Liver (tissue), 8 donors: ENCODE measurements at regions not wholly inside any gene's neighbourhood (a gene's known extent, or its start where the extent isn't known, plus 50 kb on each side); places are given as distances from the start of the nearest gene placed in this dataset.

ENCODE experiments used
- DNase-seq: peaks from one replicate; pipeline ENCODE4 v3.0.0-alpha.2; 2017; ENCODE audit warnings: low spot score
- H3K27ac ChIP-seq, 2 donors: one replicate each; pipeline ENCODE4 v1.7.0; 2013; ENCODE audit warnings: inconsistent platforms in 2 of 2, low read length in 2 of 2, control low read depth in 1 of 2, low read depth in 1 of 2, mild to moderate bottlenecking in 1 of 2
- H3K27me3 ChIP-seq, 4 donors: one replicate each; pipeline versions ENCODE4 v1.6.1 to v1.7.0; 2013; ENCODE audit warnings: low read length in 3 of 4, inconsistent platforms in 1 of 4, mild to moderate bottlenecking in 1 of 4, moderate library complexity in 1 of 4; ENCODE audit not compliant: control insufficient read depth in 4 of 4, insufficient read depth in 4 of 4
- H3K36me3 ChIP-seq, 4 donors: one replicate each; pipeline versions ENCODE4 v1.6.1 to v1.7.0; 2013; ENCODE audit warnings: low read length in 3 of 4, mild to moderate bottlenecking in 3 of 4, low read depth in 1 of 4, moderate library complexity in 1 of 4; ENCODE audit not compliant: control insufficient read depth in 4 of 4, insufficient read depth in 3 of 4
- H3K4me1 ChIP-seq, 4 donors: one replicate each; pipeline versions ENCODE4 v1.6.1 to v1.7.0; 2013; ENCODE audit warnings: low read length in 3 of 4, mild to moderate bottlenecking in 3 of 4, moderate library complexity in 1 of 4; ENCODE audit not compliant: control insufficient read depth in 4 of 4, insufficient read depth in 4 of 4
- H3K4me3 ChIP-seq, 3 donors: one replicate each; pipeline versions ENCODE4 v1.6.1 to v1.7.0; 2013; ENCODE audit warnings: low read length in 3 of 3, control low read depth in 1 of 3, low read depth in 1 of 3, mild to moderate bottlenecking in 1 of 3
- H3K9ac ChIP-seq, 2 donors: one replicate each; pipeline ENCODE4 v1.7.0; 2013; ENCODE audit warnings: low read length in 2 of 2, mild to moderate bottlenecking in 2 of 2, moderate library complexity in 2 of 2, control low read depth in 1 of 2, low read depth in 1 of 2
- H3K9me3 ChIP-seq, 4 donors: one replicate each; pipeline versions ENCODE4 v1.6.1 to v1.7.0; 2013; ENCODE audit warnings: low read length in 3 of 4; ENCODE audit not compliant: control insufficient read depth in 4 of 4
- CTCF ChIP-seq: fragments of 150-350 bp; IDR thresholded peaks from 2 replicates; pipeline ENCODE4 v1.5.1; 2017; ENCODE audit warnings: improper control_type of control experiment, low read depth, low read length; ENCODE audit not compliant: missing input control
- EGR1 ChIP-seq, 2 donors: IDR thresholded peaks; 2 replicates each; pipeline ENCODE4 v1.6.1; 2016 to 2018; ENCODE audit warnings: antibody characterized with exemption in 2 of 2, low read depth in 2 of 2
- FOXA1 ChIP-seq: IDR thresholded peaks from 2 replicates; pipeline ENCODE4 v1.6.1; 2016; ENCODE audit warnings: antibody characterized with exemption
- FOXA2 ChIP-seq: IDR thresholded peaks from 2 replicates; pipeline ENCODE4 v1.6.1; 2016; ENCODE audit warnings: antibody characterized with exemption
- HNF4A ChIP-seq, 2 donors: conservative IDR thresholded peaks; 2 replicates each; pipeline ENCODE4 v1.6.1; 2016; ENCODE audit warnings: antibody characterized with exemption in 2 of 2, mild to moderate bottlenecking in 2 of 2
- HNF4G ChIP-seq: IDR thresholded peaks from 2 replicates; pipeline ENCODE4 v1.6.1; 2016; ENCODE audit warnings: antibody characterized with exemption
- JUND ChIP-seq, 2 donors: IDR thresholded peaks; 2 replicates each; pipeline ENCODE4 v1.6.1; 2016; ENCODE audit warnings: antibody characterized with exemption in 2 of 2
- MAX ChIP-seq: IDR thresholded peaks from 2 replicates; pipeline ENCODE4 v1.6.1; 2016; ENCODE audit warnings: antibody characterized with exemption
- NR2F2 ChIP-seq: IDR thresholded peaks from 2 replicates; pipeline ENCODE4 v1.6.1; 2016; ENCODE audit warnings: antibody characterized with exemption
- RAD21 ChIP-seq, 2 donors: IDR thresholded peaks; 2 replicates each; pipeline ENCODE4 v1.6.1; 2016; ENCODE audit warnings: antibody characterized with exemption in 2 of 2, mild to moderate bottlenecking in 2 of 2
- RXRA ChIP-seq, 2 donors: IDR thresholded peaks; 2 replicates each; pipeline ENCODE4 v1.6.1; 2017 to 2018; ENCODE audit warnings: antibody characterized with exemption in 2 of 2, mild to moderate bottlenecking in 1 of 2
- SP1 ChIP-seq: IDR thresholded peaks from 2 replicates; pipeline ENCODE4 v1.6.1; 2018; ENCODE audit warnings: antibody characterized with exemption, mild to moderate bottlenecking
- TAF1 ChIP-seq: conservative IDR thresholded peaks from 2 replicates; pipeline ENCODE4 v1.6.1; 2016; ENCODE audit warnings: antibody characterized with exemption, mild to moderate bottlenecking
- YY1 ChIP-seq: IDR thresholded peaks from 2 replicates; pipeline ENCODE4 v1.6.1; 2016; ENCODE audit warnings: antibody characterized with exemption, mild to moderate bottlenecking
- ZBTB33 ChIP-seq: IDR thresholded peaks from 2 replicates; pipeline ENCODE4 v1.6.1; 2016; ENCODE audit warnings: antibody characterized with exemption
- WGBS: extraction: QIAGEN DNeasy Blood & Tissue Kit; methylation state at CpG from one replicate; pipeline ENCODE4 v1.1.7; 2013; 5-methylcytosine and 5-hydroxymethylcytosine counted together
- TF ChIP-seq, protein P1 (sequence below): IDR thresholded peaks from 2 replicates; pipeline ENCODE4 v1.6.1; 2016; ENCODE audit warnings: antibody characterized with exemption
- donor health status: healthy.
- donor health status: healthy.
- donor health status: healthy.
- donor health status: healthy.
- donor health status: healthy.

DNA sequence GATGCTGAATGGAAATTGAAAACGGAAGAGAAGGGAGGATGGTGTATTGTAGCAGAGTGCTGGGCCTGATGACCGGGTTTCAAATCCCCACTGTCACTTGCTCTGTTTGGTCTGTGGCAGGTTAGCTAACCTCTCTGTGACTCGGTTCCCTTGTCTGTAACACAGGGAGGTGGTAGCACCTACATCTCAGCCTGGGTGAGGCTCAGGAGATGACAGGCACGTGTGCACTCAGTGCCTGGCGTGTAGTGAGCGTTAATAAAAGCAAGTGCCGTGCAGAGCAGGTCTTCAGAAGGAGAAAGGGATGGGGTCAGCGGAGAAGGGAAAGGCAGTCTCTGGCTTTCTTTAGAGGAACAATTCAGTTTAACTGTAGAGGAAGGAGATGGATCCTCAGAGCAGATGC lies 125.5 kb upstream of the SMIM21 start:
- no peak overlapping the region for H3K27ac ChIP-seq
- H3K9me3 ChIP-seq, result peaks cover 0 to 3% (median 0%) of the 10 kb centered on the region in 4 donors
- H3K4me1 ChIP-seq, result no peaks in the 10 kb centered on the region
- DNase-seq, result no peak
- TF ChIP-seq RAD21 (IDR thresholded peaks at IDR 0.05), result no peak
- TF ChIP-seq YY1, result no peak
- TF ChIP-seq, protein P1, sequence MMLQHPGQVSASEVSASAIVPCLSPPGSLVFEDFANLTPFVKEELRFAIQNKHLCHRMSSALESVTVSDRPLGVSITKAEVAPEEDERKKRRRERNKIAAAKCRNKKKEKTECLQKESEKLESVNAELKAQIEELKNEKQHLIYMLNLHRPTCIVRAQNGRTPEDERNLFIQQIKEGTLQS, result no peak
- no peak for TF ChIP-seq TAF1
- no peak overlapping the region for H3K4me3 ChIP-seq
- peaks cover 0 to 7% (median 0%) of the 10 kb centered on the region in 4 donors for H3K27me3 ChIP-seq
- H3K36me3 ChIP-seq, result no peaks in the 10 kb centered on the region
- WGBS, result 83% methylated on average over 8 of the region's 8 CpGs
- no peak overlapping the region for H3K9ac ChIP-seq

DNA sequence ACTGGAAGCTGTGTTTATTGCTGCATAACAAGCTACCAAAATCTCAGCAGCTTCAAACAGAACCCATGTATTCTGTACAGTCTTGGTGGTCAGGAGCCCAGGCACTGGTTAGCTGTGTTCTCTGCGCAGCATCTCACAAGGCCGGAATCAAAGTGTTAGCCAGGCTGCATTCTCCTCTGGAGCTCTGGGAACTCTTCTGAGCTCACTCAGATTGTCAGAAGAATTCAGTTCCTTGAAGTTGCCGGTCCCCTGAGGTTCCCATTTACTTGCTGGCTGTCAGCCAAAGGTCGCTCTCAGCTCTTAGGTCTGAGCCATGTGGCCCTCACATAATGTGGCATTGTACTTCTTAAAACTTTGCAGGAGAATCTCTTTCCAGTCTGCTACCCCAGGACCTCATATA lies 123.6 kb upstream of the SMIM21 start:
- TF ChIP-seq SP1 (no peak), FOXA1 (no peak), CTCF (no peak), HNF4G (no peak), YY1 (no peak), FOXA2 (no peak), JUND (IDR thresholded peaks at IDR 0.05) (no peak), NR2F2 (no peak), ZBTB33 (no peak), HNF4A (conservative IDR thresholded peaks at IDR 0.05) (no peak), EGR1 (IDR thresholded peaks at IDR 0.05; ENCODE audit: low read depth in 2 of 2) (no peak), RAD21 (IDR thresholded peaks at IDR 0.05) (no peak)
- TF ChIP-seq, protein P1, result no peak
- DNase-seq, result no peak
- Histone ChIP-seq H3K27me3 (peaks cover 0 to 5% (median 0%) of the 10 kb centered on the region in 4 donors), H3K27ac (no peak overlapping the region), H3K4me3 (no peak overlapping the region), H3K36me3 (no peaks in the 10 kb centered on the region), H3K4me1 (no peaks in the 10 kb centered on the region), H3K9me3 (peaks cover 0 to 3% (median 1%) of the 10 kb centered on the region in 4 donors), H3K9ac (no peak overlapping the region)
- 62% methylated on average over 4 of the region's 4 CpGs for WGBS

DNA sequence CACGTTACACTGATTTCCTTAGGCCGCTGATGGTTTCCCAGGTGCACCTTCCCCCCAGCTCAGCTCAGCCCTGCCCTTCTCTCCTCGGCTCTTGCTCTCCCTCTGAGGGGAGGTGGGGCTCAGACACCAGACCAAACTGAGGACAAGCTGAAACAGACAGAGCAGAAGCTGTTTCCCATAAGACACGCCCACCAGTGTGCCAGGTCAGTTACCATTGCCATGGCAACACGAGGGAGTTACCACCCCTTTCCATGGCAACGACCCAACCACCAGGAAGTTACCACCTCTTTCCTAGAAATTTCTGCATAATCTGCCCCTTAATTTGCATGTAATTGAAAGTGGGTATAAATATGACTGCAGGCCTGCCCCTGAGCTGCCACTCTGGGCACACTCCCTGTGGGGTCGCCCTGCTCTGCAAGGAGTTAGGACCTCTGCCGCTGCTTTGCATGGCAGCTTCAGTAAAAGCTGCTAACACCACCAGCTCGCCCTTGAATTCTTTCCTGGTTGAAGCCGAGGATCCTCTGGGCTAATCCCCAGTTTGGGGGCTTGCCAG lies 120.9 kb upstream of the SMIM21 start:
- Histone ChIP-seq H3K9me3 (peaks cover 0 to 3% (median 1%) of the 10 kb centered on the region in 4 donors), H3K4me3 (no peak overlapping the region), H3K27me3 (peaks cover 0 to 7% (median 0%) of the 10 kb centered on the region in 4 donors), H3K4me1 (no peaks in the 10 kb centered on the region), H3K9ac (no peak overlapping the region), H3K36me3 (no peaks in the 10 kb centered on the region), H3K27ac (no peak overlapping the region)
- TF ChIP-seq, protein P1, result no peak
- TF ChIP-seq JUND (IDR thresholded peaks at IDR 0.05) (no peak), FOXA1 (no peak), MAX (no peak), RXRA (IDR thresholded peaks at IDR 0.05) (no peak)
- DNase-seq, result no peak
- WGBS, result 58% methylated on average over 10 of the region's 10 CpGs
